ENCODE measurements at regions not wholly inside any gene's neighbourhood (a gene's known extent, or its start where the extent isn't known, plus 50 kb on each side); places are given as distances from the start of the nearest gene placed in this dataset.

DNA sequence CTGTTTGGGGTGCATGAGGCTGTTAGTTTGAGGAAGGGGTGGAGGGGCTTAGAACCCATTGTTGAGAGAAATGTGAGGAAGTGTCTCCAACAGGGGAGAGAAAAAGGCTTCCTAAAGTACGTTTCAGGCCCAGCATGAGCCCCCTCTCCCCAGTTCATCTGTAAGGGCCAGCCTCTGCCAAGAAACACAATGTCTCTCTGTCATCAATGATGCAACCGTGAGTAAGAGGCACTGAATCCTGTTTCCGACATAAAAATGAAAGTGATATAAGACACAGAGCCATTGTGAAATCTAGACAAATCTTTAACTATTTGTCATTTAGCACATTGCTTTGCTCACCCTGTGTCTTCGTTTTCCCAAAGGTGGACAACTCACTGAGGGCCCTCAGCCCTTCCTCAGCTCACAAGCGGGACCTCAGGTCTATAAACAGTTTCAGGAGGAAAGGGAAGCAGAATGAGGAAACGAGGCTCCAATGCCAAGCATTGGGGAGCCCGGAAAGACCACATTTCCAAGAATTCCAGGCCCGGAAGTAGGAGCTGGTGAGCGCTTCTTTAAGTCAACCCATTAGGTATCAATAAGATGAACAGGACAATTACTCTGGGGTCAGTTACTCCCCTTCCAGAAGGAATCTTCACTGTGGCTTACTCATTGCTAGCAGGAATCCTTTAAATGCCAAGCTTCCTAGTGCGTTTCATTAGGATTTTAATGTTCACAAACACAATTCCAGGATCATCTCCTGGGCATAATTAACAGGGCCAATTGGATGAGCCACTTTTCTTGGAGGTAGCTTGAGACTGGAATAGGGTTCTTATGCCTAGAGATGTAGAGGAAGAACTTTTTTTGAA, 59.0 kb upstream of the KLF4 start:
- no peak for TF ChIP-seq CTCF (IDR thresholded peaks at IDR 0.05)
- no peak for TF ChIP-seq EZH2 (IDR thresholded peaks at IDR 0.05; ENCODE audit: borderline replicate concordance, insufficient read depth, low read depth, low read length, poor library complexity, severe bottlenecking)

Data from B cell (primary cell).